Sigmoid colon (tissue), 6 donors: ENCODE measurements at regions not wholly inside any gene's neighbourhood (a gene's known extent, or its start where the extent isn't known, plus 50 kb on each side); places are given as distances from the start of the nearest gene placed in this dataset.

Experiments used
- DNase-seq: peaks from one replicate; pipeline ENCODE4 v3.0.0-alpha.2; 2019
- H3K27ac ChIP-seq, 4 donors: fragments of 200-600 bp; sonication (generic); one replicate each; pipeline ENCODE4 v1.5.1; 2016 to 2019; ENCODE audit warnings: mild to moderate bottlenecking in 1 of 4
- H3K27me3 ChIP-seq, 3 donors: fragments of 200-600 bp; sonication (generic); one replicate each; pipeline ENCODE4 v1.5.1; 2019; ENCODE audit warnings: mild to moderate bottlenecking in 1 of 3
- H3K36me3 ChIP-seq, 4 donors: fragments of 200-600 bp; sonication (generic); one replicate each; pipeline ENCODE4 v1.5.1; 2016 to 2019
- H3K4me1 ChIP-seq, 4 donors: fragments of 200-600 bp; sonication (generic); one replicate each; pipeline ENCODE4 v1.5.1; 2017 to 2019
- H3K4me3 ChIP-seq, 4 donors: fragments of 200-600 bp; sonication (generic); one replicate each; pipeline ENCODE4 v1.5.1; 2017 to 2019; ENCODE audit warnings: mild to moderate bottlenecking in 2 of 4, moderate library complexity in 1 of 4
- H3K9me3 ChIP-seq, 4 donors: fragments of 200-600 bp in 3 of 4; sonication (generic) in 3 of 4; one replicate each; pipeline versions ENCODE4 v1.5.1 to v1.6.1; 2013 to 2019
- CTCF ChIP-seq, 4 experiments: fragments of 450-650 bp in 3 of 4; fragments of 200-600 bp in 1 of 4; IDR thresholded peaks; one replicate each; pipeline ENCODE4 v1.5.1; 2016 to 2019; ENCODE audit warnings: antibody characterized with exemption in 4 of 4, mild to moderate bottlenecking in 3 of 4, moderate library complexity in 2 of 4
- EP300 ChIP-seq, 4 donors: sonication (generic); formaldehyde crosslinking; IDR thresholded peaks; one replicate each; pipeline ENCODE4 v1.6.1; 2017; ENCODE audit warnings: antibody characterized with exemption in 4 of 4
- POLR2A ChIP-seq, 2 donors: fragments of 450-650 bp; IDR thresholded peaks; one replicate each; pipeline ENCODE4 v1.6.1; 2016; ENCODE audit warnings: antibody characterized with exemption in 2 of 2, mild to moderate bottlenecking in 2 of 2, moderate library complexity in 2 of 2
- POLR2AphosphoS5 ChIP-seq, 4 donors: sonication (generic); formaldehyde crosslinking; IDR thresholded peaks; one replicate each; pipeline ENCODE4 v1.6.1; 2017; ENCODE audit warnings: antibody characterized with exemption in 4 of 4
- WGBS, 2 donors: extraction: QIAGEN DNeasy Blood & Tissue Kit; methylation state at CpG; one replicate each; pipeline ENCODE4 v1.1.7; 2013; 5-methylcytosine and 5-hydroxymethylcytosine counted together
- intact Hi-C: fragments of 100-400 bp; cut with DNase I; formaldehyde crosslinking; loops from one replicate; pipeline ENCODE4 v1.15.1; 2023
- donor health status: healthy with polysubstance abuse.
- donor health status: healthy.

GRCh38 chr2:183678908-183679307 lies 554.7 kb downstream of the NUP35 start:
- Histone ChIP-seq H3K4me1 (no peaks in the 10 kb centered on the region), H3K27ac (no peak overlapping the region), H3K27me3 (no peaks in the 10 kb centered on the region), H3K36me3 (no peaks in the 10 kb centered on the region), H3K9me3 (no peaks in the 10 kb centered on the region), H3K4me3 (no peak overlapping the region)
- DNase-seq, result no peak
- 77 to 87% methylated on average over 5 of the region's 5 CpGs for WGBS, 2 donors
- intact Hi-C loops, result no loop called here
- no peak for TF ChIP-seq POLR2A (IDR thresholded peaks at IDR 0.05)
- TF ChIP-seq EP300 (IDR thresholded peaks at IDR 0.05), result no peak
- TF ChIP-seq POLR2AphosphoS5 (IDR thresholded peaks at IDR 0.05), result no peak
- no peak for TF ChIP-seq CTCF (IDR thresholded peaks at IDR 0.05)

GRCh38 chr2:183680573-183680972 lies 556.3 kb downstream of the NUP35 start:
- Histone ChIP-seq H3K4me1 (no peaks in the 10 kb centered on the region), H3K27ac (no peak overlapping the region), H3K36me3 (no peaks in the 10 kb centered on the region), H3K9me3 (peaks cover 0 to 4% (median 0%) of the 10 kb centered on the region in 4 donors), H3K4me3 (no peak overlapping the region), H3K27me3 (no peaks in the 10 kb centered on the region)
- intact Hi-C loops, result no loop called here
- 68 to 73% methylated on average over 2 of the region's 2 CpGs for WGBS, 2 donors
- no peak for TF ChIP-seq EP300 (IDR thresholded peaks at IDR 0.05)
- TF ChIP-seq POLR2A (IDR thresholded peaks at IDR 0.05), result no peak
- no peak for TF ChIP-seq POLR2AphosphoS5 (IDR thresholded peaks at IDR 0.05)
- no peak for TF ChIP-seq CTCF (IDR thresholded peaks at IDR 0.05)
- no peak for DNase-seq

- Histone ChIP-seq H3K4me1 (no peaks in the 10 kb centered on the region), H3K27me3 (no peaks in the 10 kb centered on the region), H3K36me3 (no peaks in the 10 kb centered on the region), H3K27ac (no peak overlapping the region), H3K9me3 (peaks cover 0 to 4% (median 0%) of the 10 kb centered on the region in 4 donors), H3K4me3 (no peak overlapping the region)
- intact Hi-C loops, result no loop called here
- DNase-seq, result no peak
- TF ChIP-seq POLR2AphosphoS5 (IDR thresholded peaks at IDR 0.05) (no peak), CTCF (IDR thresholded peaks at IDR 0.05) (no peak), POLR2A (IDR thresholded peaks at IDR 0.05) (no peak)
- WGBS, 2 donors, result 94 to 95% methylated on average over 2 of the region's 2 CpGs
These were observed 560.4 kb downstream of the NUP35 start for GRCh38 chr2:183684686-183685085.

GRCh38 chr2:183696028-183696427 lies 571.8 kb downstream of the NUP35 start:
- H3K36me3 ChIP-seq, result no peaks in the 10 kb centered on the region
- no peaks in the 10 kb centered on the region for H3K4me1 ChIP-seq
- intact Hi-C loops, result no loop called here
- WGBS, 2 donors, result 65 to 69% methylated on average over 4 of the region's 4 CpGs
- H3K9me3 ChIP-seq, result peaks cover 0 to 4% (median 0%) of the 10 kb centered on the region in 4 donors
- DNase-seq, result no peak
- no peak for TF ChIP-seq POLR2A (IDR thresholded peaks at IDR 0.05)
- no peak for TF ChIP-seq CTCF (IDR thresholded peaks at IDR 0.05)
- no peak for TF ChIP-seq EP300 (IDR thresholded peaks at IDR 0.05)
- TF ChIP-seq POLR2AphosphoS5 (IDR thresholded peaks at IDR 0.05), result no peak
- no peak overlapping the region for H3K4me3 ChIP-seq
- no peak overlapping the region for H3K27ac ChIP-seq
- no peaks in the 10 kb centered on the region for H3K27me3 ChIP-seq

GRCh38 chr2:183709829-183710228 lies 585.6 kb downstream of the NUP35 start:
- no peak for DNase-seq
- no peak for TF ChIP-seq CTCF (IDR thresholded peaks at IDR 0.05)
- no peak for TF ChIP-seq POLR2AphosphoS5 (IDR thresholded peaks at IDR 0.05)
- no peak for TF ChIP-seq POLR2A (IDR thresholded peaks at IDR 0.05)
- TF ChIP-seq EP300 (IDR thresholded peaks at IDR 0.05), result no peak
- H3K9me3 ChIP-seq, result no peaks in the 10 kb centered on the region
- no peaks in the 10 kb centered on the region for H3K36me3 ChIP-seq
- H3K4me1 ChIP-seq, result no peaks in the 10 kb centered on the region
- H3K27me3 ChIP-seq, result no peaks in the 10 kb centered on the region
- WGBS, 2 donors, result 85 to 92% methylated on average over 1 of the region's 1 CpG
- no peak overlapping the region for H3K27ac ChIP-seq
- H3K4me3 ChIP-seq, result no peak overlapping the region
- intact Hi-C loops, result no loop called here
